ENCODE measurements at regions not wholly inside any gene's neighbourhood (a gene's known extent, or its start where the extent isn't known, plus 50 kb on each side); places are given as distances from the start of the nearest gene placed in this dataset.
"Not testable (repeated sequence)": the region's sequence is repeated elsewhere in the genome, so short reads cannot be mapped to it uniquely, and the experiment has no call there.

GRCh38 chr3:90068783-90069182, 961.4 kb downstream of the EPHA3 start:
- Histone ChIP-seq H3K9me3 (ENCODE audit: control insufficient read depth in 2 of 2, low read length in 2 of 2) (no peaks in the 10 kb centered on the region), H3K27me3 (ENCODE audit: control insufficient read depth in 2 of 2, insufficient read depth in 2 of 2, low read length in 2 of 2) (no peaks in the 10 kb centered on the region), H3K9ac (ENCODE audit: low read depth in 1 of 2, low read length in 2 of 2) (no peak overlapping the region), H3K4me1 (ENCODE audit: control insufficient read depth in 2 of 2, insufficient read depth in 2 of 2, low read length in 2 of 2) (no peaks in the 10 kb centered on the region), H3K27ac (ENCODE audit: low read depth in 2 of 2, low read length in 2 of 2) (no peak overlapping the region), H3K36me3 (ENCODE audit: control insufficient read depth in 2 of 2, insufficient read depth in 2 of 2, low read length in 2 of 2) (no peaks in the 10 kb centered on the region), H3K4me3 (ENCODE audit: low read length in 2 of 2) (no peak overlapping the region)

GRCh38 chr3:90069748-90070147, 962.3 kb downstream of the EPHA3 start:
- Histone ChIP-seq H3K4me3 (ENCODE audit: low read length in 2 of 2) (no peak overlapping the region), H3K36me3 (ENCODE audit: control insufficient read depth in 2 of 2, insufficient read depth in 2 of 2, low read length in 2 of 2) (no peaks in the 10 kb centered on the region), H3K27ac (ENCODE audit: low read depth in 2 of 2, low read length in 2 of 2) (no peak overlapping the region), H3K27me3 (ENCODE audit: control insufficient read depth in 2 of 2, insufficient read depth in 2 of 2, low read length in 2 of 2) (no peaks in the 10 kb centered on the region), H3K4me1 (ENCODE audit: control insufficient read depth in 2 of 2, insufficient read depth in 2 of 2, low read length in 2 of 2) (no peaks in the 10 kb centered on the region), H3K9me3 (ENCODE audit: control insufficient read depth in 2 of 2, low read length in 2 of 2) (no peaks in the 10 kb centered on the region), H3K9ac (ENCODE audit: low read depth in 1 of 2, low read length in 2 of 2) (no peak overlapping the region)

DNA sequence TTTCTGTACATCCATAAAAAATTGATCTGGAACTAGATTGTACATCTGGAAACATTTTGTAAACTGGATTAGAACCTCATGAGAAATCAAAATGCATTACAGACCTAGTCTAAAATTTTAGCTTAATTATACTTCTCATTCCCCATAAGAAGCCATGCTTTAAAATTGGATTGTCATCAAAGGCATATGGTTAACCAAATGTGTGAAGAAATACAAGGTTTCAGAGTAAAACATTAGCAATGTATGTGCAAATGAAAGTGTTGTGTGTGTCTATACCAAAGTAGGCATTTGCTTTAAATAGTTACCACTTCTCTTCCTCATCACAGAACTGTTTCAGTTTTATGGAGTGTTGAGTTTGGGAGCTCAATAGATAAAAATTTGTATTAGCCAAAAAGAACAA, 968.7 kb downstream of the EPHA3 start:
- H3K9ac ChIP-seq (ENCODE audit: low read depth in 1 of 2, low read length in 2 of 2) = no peak overlapping the region

DNA sequence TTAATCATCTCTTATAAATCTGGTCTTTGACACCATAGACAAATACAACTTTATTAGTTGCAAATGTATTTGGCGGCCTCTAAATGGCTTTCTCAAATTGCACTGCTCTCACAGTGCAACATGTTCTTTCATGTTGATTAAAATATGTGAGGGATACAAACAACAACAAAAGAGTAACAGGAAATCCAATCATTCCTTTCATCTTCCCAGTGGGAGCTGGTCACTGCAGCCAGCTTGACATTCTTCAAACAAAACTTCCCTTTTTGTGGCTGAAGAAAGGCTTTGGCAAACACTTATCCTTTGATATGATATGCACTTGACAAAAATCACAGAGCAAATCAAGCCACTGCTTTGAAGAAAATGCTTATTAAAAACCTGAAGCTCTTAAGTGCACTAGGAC, 973.6 kb downstream of the EPHA3 start:
- Histone ChIP-seq H3K9ac (ENCODE audit: low read depth in 1 of 2, low read length in 2 of 2) (no peak overlapping the region), H3K27me3 (ENCODE audit: control insufficient read depth in 2 of 2, insufficient read depth in 2 of 2, low read length in 2 of 2) (no peaks in the 10 kb centered on the region), H3K36me3 (ENCODE audit: control insufficient read depth in 2 of 2, insufficient read depth in 2 of 2, low read length in 2 of 2) (no peaks in the 10 kb centered on the region), H3K9me3 (ENCODE audit: control insufficient read depth in 2 of 2, low read length in 2 of 2) (no peaks in the 10 kb centered on the region), H3K4me1 (ENCODE audit: control insufficient read depth in 2 of 2, insufficient read depth in 2 of 2, low read length in 2 of 2) (no peaks in the 10 kb centered on the region), H3K4me3 (ENCODE audit: low read length in 2 of 2) (no peak overlapping the region), H3K27ac (ENCODE audit: low read depth in 2 of 2, low read length in 2 of 2) (no peak overlapping the region)

More for the DNA sequence above, 968.7 kb downstream of the EPHA3 start:
- Histone ChIP-seq H3K27ac (ENCODE audit: low read depth in 2 of 2, low read length in 2 of 2) (no peak overlapping the region), H3K9me3 (ENCODE audit: control insufficient read depth in 2 of 2, low read length in 2 of 2) (no peaks in the 10 kb centered on the region), H3K4me1 (ENCODE audit: control insufficient read depth in 2 of 2, insufficient read depth in 2 of 2, low read length in 2 of 2) (no peaks in the 10 kb centered on the region), H3K36me3 (ENCODE audit: control insufficient read depth in 2 of 2, insufficient read depth in 2 of 2, low read length in 2 of 2) (no peaks in the 10 kb centered on the region), H3K4me3 (ENCODE audit: low read length in 2 of 2) (no peak overlapping the region), H3K27me3 (ENCODE audit: control insufficient read depth in 2 of 2, insufficient read depth in 2 of 2, low read length in 2 of 2) (no peaks in the 10 kb centered on the region)

- H3K9me3 ChIP-seq (ENCODE audit: control insufficient read depth in 2 of 2, low read length in 2 of 2); H3K36me3 ChIP-seq (ENCODE audit: control insufficient read depth in 2 of 2, insufficient read depth in 2 of 2, low read length in 2 of 2); H3K9ac ChIP-seq (ENCODE audit: low read depth in 1 of 2, low read length in 2 of 2); H3K27ac ChIP-seq (ENCODE audit: low read depth in 2 of 2, low read length in 2 of 2); H3K27me3 ChIP-seq (ENCODE audit: control insufficient read depth in 2 of 2, insufficient read depth in 2 of 2, low read length in 2 of 2); H3K4me1 ChIP-seq (ENCODE audit: control insufficient read depth in 2 of 2, insufficient read depth in 2 of 2, low read length in 2 of 2); H3K4me3 ChIP-seq (ENCODE audit: low read length in 2 of 2): not testable (repeated sequence)
Measured at GRCh38 chr3:90086297-90086696, 978.9 kb downstream of the EPHA3 start.

- Histone ChIP-seq H3K27ac (ENCODE audit: low read depth in 2 of 2, low read length in 2 of 2) (no peak overlapping the region), H3K27me3 (ENCODE audit: control insufficient read depth in 2 of 2, insufficient read depth in 2 of 2, low read length in 2 of 2) (no peaks in the 10 kb centered on the region), H3K9ac (ENCODE audit: low read depth in 1 of 2, low read length in 2 of 2) (no peak overlapping the region), H3K4me1 (ENCODE audit: control insufficient read depth in 2 of 2, insufficient read depth in 2 of 2, low read length in 2 of 2) (no peaks in the 10 kb centered on the region), H3K9me3 (ENCODE audit: control insufficient read depth in 2 of 2, low read length in 2 of 2) (no peaks in the 10 kb centered on the region), H3K36me3 (ENCODE audit: control insufficient read depth in 2 of 2, insufficient read depth in 2 of 2, low read length in 2 of 2) (no peaks in the 10 kb centered on the region), H3K4me3 (ENCODE audit: low read length in 2 of 2) (no peak overlapping the region)
Measured at GRCh38 chr3:90087703-90088102, 980.3 kb downstream of the EPHA3 start.

DNA sequence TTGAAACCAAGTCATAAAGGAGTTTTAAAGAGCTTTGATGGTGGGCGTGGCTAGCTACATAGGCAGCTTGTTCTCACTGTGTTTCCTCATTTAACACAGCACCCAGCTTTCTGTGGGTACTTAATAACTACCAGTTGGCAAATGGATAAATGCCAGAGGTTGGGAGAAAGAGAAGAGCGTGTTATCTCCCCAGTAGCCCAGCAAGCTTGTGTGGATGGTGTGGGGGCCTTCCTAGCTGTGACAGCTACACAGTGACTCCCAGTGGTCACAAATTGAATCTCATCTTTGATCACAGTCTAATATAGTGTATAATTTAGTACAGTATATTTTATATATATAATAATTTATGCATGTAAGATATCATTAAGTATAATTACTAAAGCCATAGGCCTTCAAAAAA, 984.1 kb downstream of the EPHA3 start:
- Histone ChIP-seq H3K9ac (ENCODE audit: low read depth in 1 of 2, low read length in 2 of 2) (no peak overlapping the region), H3K36me3 (ENCODE audit: control insufficient read depth in 2 of 2, insufficient read depth in 2 of 2, low read length in 2 of 2) (no peaks in the 10 kb centered on the region), H3K4me3 (ENCODE audit: low read length in 2 of 2) (no peak overlapping the region), H3K27ac (ENCODE audit: low read depth in 2 of 2, low read length in 2 of 2) (no peak overlapping the region), H3K9me3 (ENCODE audit: control insufficient read depth in 2 of 2, low read length in 2 of 2) (no peaks in the 10 kb centered on the region), H3K27me3 (ENCODE audit: control insufficient read depth in 2 of 2, insufficient read depth in 2 of 2, low read length in 2 of 2) (no peaks in the 10 kb centered on the region), H3K4me1 (ENCODE audit: control insufficient read depth in 2 of 2, insufficient read depth in 2 of 2, low read length in 2 of 2) (no peaks in the 10 kb centered on the region)

GRCh38 chr3:90092994-90093393, 985.6 kb downstream of the EPHA3 start:
- Histone ChIP-seq H3K4me3 (ENCODE audit: low read length in 2 of 2) (no peak overlapping the region), H3K9me3 (ENCODE audit: control insufficient read depth in 2 of 2, low read length in 2 of 2) (no peaks in the 10 kb centered on the region)

DNA sequence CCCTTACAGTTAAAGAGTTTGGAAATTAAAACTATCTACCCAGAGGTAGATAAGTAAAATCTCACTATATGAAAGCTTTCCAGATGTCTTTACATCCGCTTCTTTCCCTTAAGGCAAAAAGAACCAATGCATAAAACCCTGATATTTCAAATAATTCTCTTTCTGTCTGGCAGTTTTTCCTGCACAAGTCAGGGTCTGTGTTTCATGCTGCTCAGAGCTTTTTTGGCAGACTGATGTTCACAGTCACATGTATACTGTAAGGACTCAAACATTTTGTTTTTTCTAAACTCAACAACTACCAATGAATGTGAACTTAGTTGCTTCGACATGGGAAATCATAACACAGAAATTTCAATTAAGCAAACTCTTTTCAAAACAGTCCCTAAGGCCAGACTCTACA, 988.4 kb downstream of the EPHA3 start:
- Histone ChIP-seq H3K4me3 (ENCODE audit: low read length in 2 of 2) (no peak overlapping the region), H3K9ac (ENCODE audit: low read depth in 1 of 2, low read length in 2 of 2) (no peak overlapping the region), H3K27ac (ENCODE audit: low read depth in 2 of 2, low read length in 2 of 2) (no peak overlapping the region), H3K36me3 (ENCODE audit: control insufficient read depth in 2 of 2, insufficient read depth in 2 of 2, low read length in 2 of 2) (no peaks in the 10 kb centered on the region), H3K4me1 (ENCODE audit: control insufficient read depth in 2 of 2, insufficient read depth in 2 of 2, low read length in 2 of 2) (no peaks in the 10 kb centered on the region), H3K9me3 (ENCODE audit: control insufficient read depth in 2 of 2, low read length in 2 of 2) (no peaks in the 10 kb centered on the region), H3K27me3 (ENCODE audit: control insufficient read depth in 2 of 2, insufficient read depth in 2 of 2, low read length in 2 of 2) (no peaks in the 10 kb centered on the region)

More at GRCh38 chr3:90092994-90093393, 985.6 kb downstream of the EPHA3 start:
- Histone ChIP-seq H3K4me1 (ENCODE audit: control insufficient read depth in 2 of 2, insufficient read depth in 2 of 2, low read length in 2 of 2) (no peaks in the 10 kb centered on the region), H3K27ac (ENCODE audit: low read depth in 2 of 2, low read length in 2 of 2) (no peak overlapping the region), H3K27me3 (ENCODE audit: control insufficient read depth in 2 of 2, insufficient read depth in 2 of 2, low read length in 2 of 2) (no peaks in the 10 kb centered on the region), H3K9ac (ENCODE audit: low read depth in 1 of 2, low read length in 2 of 2) (no peak overlapping the region), H3K36me3 (ENCODE audit: control insufficient read depth in 2 of 2, insufficient read depth in 2 of 2, low read length in 2 of 2) (no peaks in the 10 kb centered on the region)

- H3K4me3 ChIP-seq (ENCODE audit: low read length in 2 of 2) = no peak overlapping the region
- H3K4me1 ChIP-seq (ENCODE audit: control insufficient read depth in 2 of 2, insufficient read depth in 2 of 2, low read length in 2 of 2) = no peaks in the 10 kb centered on the region
- H3K9ac ChIP-seq (ENCODE audit: low read depth in 1 of 2, low read length in 2 of 2) = no peak overlapping the region
- H3K9me3 ChIP-seq (ENCODE audit: control insufficient read depth in 2 of 2, low read length in 2 of 2) = no peaks in the 10 kb centered on the region
- H3K36me3 ChIP-seq (ENCODE audit: control insufficient read depth in 2 of 2, insufficient read depth in 2 of 2, low read length in 2 of 2) = no peaks in the 10 kb centered on the region
- no peaks in the 10 kb centered on the region for H3K27me3 ChIP-seq (ENCODE audit: control insufficient read depth in 2 of 2, insufficient read depth in 2 of 2, low read length in 2 of 2)
- H3K27ac ChIP-seq (ENCODE audit: low read depth in 2 of 2, low read length in 2 of 2) = no peak overlapping the region
Measured at GRCh38 chr3:90099493-90099892, 992.1 kb downstream of the EPHA3 start.

- no peaks in the 10 kb centered on the region for H3K9me3 ChIP-seq (ENCODE audit: control insufficient read depth in 2 of 2, low read length in 2 of 2)
- no peak overlapping the region for H3K27ac ChIP-seq (ENCODE audit: low read depth in 2 of 2, low read length in 2 of 2)
- no peaks in the 10 kb centered on the region for H3K36me3 ChIP-seq (ENCODE audit: control insufficient read depth in 2 of 2, insufficient read depth in 2 of 2, low read length in 2 of 2)
- H3K27me3 ChIP-seq (ENCODE audit: control insufficient read depth in 2 of 2, insufficient read depth in 2 of 2, low read length in 2 of 2) = no peaks in the 10 kb centered on the region
- H3K9ac ChIP-seq (ENCODE audit: low read depth in 1 of 2, low read length in 2 of 2) = no peak overlapping the region
- no peak overlapping the region for H3K4me3 ChIP-seq (ENCODE audit: low read length in 2 of 2)
- H3K4me1 ChIP-seq (ENCODE audit: control insufficient read depth in 2 of 2, insufficient read depth in 2 of 2, low read length in 2 of 2) = no peaks in the 10 kb centered on the region
Measured at GRCh38 chr3:90102146-90102545, 994.7 kb downstream of the EPHA3 start.
